GM20000 (cell line): ENCODE measurements at regions not wholly inside any gene's neighbourhood (a gene's known extent, or its start where the extent isn't known, plus 50 kb on each side); places are given as distances from the start of the nearest gene placed in this dataset.

Experiments
- DNase-seq: peaks from one replicate; pipeline ENCODE4 v3.0.0; 2012; ENCODE audit warnings: low spot score
- TF ChIP-seq, protein P1 (sequence below): IDR thresholded peaks from 2 replicates; pipeline ENCODE4 v1.5.1; 2012; ENCODE audit warnings: mild to moderate bottlenecking, control low read depth; ENCODE audit errors: extremely low read depth, missing control alignments

GRCh38 chr10:94214481-94214893, 148.3 kb downstream of the NOC3L start:
- no peak for DNase-seq

DNA sequence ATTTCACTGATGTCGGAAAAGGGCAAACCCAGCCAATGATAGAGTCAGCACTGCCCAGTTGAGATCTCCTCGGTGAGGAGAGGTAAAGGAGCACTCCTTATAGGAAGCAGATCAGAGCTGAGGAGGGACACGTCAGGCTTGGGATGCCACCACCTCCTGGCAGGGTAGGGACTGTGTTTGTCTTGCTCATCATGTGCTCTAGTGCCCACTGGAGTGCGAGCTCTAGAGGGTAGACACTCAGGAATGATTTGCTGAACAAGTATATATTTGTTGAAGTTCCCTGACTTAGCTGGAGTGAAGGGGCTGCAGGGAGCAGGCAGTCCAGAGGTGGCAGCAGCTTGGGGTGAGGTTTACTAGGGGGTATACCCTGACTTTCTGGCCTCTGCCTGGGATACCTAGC, 146.5 kb downstream of the NOC3L start:
- TF ChIP-seq, protein P1, sequence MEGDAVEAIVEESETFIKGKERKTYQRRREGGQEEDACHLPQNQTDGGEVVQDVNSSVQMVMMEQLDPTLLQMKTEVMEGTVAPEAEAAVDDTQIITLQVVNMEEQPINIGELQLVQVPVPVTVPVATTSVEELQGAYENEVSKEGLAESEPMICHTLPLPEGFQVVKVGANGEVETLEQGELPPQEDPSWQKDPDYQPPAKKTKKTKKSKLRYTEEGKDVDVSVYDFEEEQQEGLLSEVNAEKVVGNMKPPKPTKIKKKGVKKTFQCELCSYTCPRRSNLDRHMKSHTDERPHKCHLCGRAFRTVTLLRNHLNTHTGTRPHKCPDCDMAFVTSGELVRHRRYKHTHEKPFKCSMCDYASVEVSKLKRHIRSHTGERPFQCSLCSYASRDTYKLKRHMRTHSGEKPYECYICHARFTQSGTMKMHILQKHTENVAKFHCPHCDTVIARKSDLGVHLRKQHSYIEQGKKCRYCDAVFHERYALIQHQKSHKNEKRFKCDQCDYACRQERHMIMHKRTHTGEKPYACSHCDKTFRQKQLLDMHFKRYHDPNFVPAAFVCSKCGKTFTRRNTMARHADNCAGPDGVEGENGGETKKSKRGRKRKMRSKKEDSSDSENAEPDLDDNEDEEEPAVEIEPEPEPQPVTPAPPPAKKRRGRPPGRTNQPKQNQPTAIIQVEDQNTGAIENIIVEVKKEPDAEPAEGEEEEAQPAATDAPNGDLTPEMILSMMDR: no peak
- DNase-seq: no peak

More at GRCh38 chr10:94214481-94214893, 148.3 kb downstream of the NOC3L start:
- TF ChIP-seq, protein P1: no peak

DNA sequence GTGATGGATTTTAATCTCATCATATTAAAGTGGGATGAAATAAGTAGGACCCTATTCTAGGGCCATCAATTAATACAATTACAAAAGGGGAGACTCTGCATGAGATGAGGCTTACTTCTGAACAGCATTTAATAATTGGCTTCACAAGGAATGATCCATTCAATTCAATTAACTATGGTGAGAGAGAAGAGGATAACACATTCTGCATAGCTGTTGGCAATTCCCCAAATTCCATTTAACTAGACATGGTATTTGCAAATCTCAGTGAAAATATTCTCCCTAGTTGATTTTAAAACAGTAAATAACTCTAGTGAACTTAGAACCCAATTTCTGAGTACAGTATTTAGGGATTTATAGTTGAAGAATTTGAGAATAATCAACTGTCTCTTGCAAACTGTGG, 145.3 kb downstream of the NOC3L start:
- no peak for DNase-seq
- TF ChIP-seq, protein P1: no peak

DNA sequence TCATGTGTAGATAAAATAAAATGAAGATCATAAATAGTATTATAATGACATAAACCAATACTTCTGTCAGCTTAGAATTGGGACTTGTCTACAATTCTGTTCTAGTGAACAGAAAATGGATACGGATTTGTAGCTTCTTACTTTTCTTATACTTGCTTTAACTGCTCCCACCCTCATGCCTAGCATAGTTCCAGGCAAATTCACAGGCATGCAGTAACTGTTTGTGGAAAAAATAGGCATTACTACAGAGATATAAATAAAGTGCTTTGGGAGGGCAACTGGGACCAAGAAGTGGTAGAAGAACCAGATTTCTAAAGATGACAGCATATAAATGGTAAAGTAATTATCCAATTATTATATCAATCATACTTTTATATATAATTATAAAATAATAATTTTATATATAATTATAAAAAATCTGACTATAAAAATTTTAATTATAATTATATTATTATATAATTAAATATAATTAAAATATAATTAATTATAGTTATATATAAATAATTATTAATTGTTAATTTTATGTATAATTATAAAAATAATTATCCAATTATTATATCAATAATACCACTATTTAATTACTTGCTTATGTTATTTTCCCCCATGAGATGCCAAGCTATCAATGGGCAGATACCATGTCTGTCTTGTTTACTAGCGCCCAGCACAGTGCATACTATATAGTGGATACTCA, 144.1 kb downstream of the NOC3L start:
- TF ChIP-seq, protein P1: no peak
- DNase-seq: no peak

- DNase-seq: no peak
- TF ChIP-seq, protein P1: no peak
Observed at GRCh38 chr10:94219829-94220228, 142.9 kb downstream of the NOC3L start.

DNA sequence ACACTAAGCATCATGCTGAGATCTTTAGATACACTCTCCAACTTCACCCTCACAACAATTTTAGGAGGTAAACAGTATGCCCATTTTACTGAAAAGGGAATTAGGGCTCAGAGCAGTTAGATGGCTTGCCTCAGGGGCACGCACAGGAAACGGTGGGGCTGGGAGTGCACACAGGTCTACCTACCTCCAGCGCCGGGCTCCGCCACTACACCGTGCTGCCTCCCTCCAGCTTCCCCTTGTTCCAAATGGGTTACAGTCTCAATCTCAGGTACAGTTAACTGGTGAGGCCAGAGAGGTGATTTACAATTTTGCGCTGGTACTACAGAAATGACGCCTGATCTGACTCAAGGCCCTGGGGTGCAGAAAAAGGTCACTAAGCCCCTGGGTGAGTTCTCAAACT, 142.0 kb downstream of the NOC3L start:
- TF ChIP-seq, protein P1: no peak

DNA sequence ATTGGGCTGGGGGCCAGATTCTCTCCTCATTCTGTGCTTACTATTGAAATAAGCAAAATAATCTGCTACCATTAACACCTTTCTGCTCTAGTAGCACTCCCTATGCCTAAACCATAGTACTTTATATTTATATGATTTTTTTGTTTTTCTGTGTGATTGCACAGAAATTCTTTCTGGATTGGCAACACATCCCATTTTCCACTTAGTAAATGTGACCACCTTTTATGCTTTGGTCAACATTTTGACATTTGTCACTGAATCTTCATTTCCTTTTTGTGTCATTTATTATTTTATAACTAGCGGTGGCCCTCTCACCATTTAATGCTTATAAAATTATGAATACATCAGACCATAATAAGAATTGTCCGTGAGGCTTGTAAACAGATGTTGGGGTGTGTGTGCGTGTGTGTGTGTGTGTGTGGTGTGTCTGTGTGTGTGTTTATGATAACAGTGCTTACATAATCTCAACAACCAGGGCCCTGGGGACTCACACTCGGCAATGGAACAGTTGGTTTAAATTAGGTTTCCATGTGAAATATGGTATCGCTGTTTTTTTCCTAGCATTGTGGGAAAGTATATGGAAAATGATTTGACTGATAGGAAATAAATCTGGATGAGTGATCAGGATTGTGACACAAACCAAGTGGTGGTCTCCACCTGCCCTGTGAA, 138.9 kb downstream of the NOC3L start:
- TF ChIP-seq, protein P1: no peak
- no peak for DNase-seq

More for the DNA sequence above, 142.0 kb downstream of the NOC3L start:
- DNase-seq: no peak
